Posterior vena cava (tissue), 2 donors: ENCODE measurements at regions not wholly inside any gene's neighbourhood (a gene's known extent, or its start where the extent isn't known, plus 50 kb on each side); places are given as distances from the start of the nearest gene placed in this dataset.
"Not testable (repeated sequence)": the region's sequence is repeated elsewhere in the genome, so short reads cannot be mapped to it uniquely, and the experiment has no call there.

Source experiments
- DNase-seq: peaks from one replicate; pipeline ENCODE4 v3.0.0-alpha.2; 2020; ENCODE audit warnings: low spot score
- intact Hi-C, 2 donors: fragments of 100-400 bp; cut with DNase I; formaldehyde crosslinking; loops; one replicate each; pipeline versions ENCODE4 v1.14.1 to v1.14.2; 2022 to 2023
- donor health status: DM: yes; HTN: yes; CAD: no.
- donor health status: DM: yes; HTN: yes; CAD: no.

DNA sequence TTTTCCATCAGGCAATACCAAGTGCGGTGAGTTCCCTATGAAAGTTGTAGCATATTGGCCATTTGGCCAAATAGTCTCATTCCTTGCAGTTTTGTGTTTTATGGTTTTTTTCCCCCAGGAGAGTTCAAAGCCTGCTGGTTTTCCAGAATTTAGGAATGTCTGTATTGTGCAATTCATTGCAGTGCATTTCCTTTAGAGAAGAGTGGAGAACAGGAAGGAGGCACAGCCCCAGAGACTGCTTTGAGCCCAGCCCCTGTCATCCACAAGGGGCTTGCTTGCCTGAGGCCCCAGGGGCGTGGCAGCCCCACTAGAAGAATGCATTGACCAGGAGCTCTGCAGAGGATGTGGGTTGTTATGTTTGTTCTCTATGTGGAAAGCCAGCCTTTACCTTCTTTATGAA is 375.5 kb downstream of the BCL2L11 start:
- not testable (repeated sequence) for DNase-seq

GRCh38 chr2:111496860-111497259 is 376.1 kb downstream of the BCL2L11 start:
- intact Hi-C loops, DNase-seq: not testable (repeated sequence)

More for the DNA sequence above, 375.5 kb downstream of the BCL2L11 start:
- intact Hi-C loops: not testable (repeated sequence)

DNA sequence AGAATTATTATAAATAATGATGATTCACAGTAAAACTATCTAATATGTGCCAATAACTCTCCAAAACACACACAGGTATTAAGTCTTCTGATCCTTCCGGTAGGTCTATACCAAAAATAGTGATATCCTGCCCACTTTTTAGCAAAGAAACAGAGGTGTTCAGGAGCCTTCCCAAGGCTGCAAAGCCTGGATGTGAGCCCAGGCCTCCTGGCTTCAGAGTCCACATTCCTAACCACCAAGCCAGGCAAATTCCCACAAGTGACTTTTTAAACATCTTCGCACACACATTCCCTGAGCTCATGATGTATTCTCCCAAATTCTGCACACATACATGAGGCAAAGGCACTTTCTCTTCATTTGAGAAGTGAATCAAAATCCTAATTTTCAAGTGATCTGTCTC is 376.6 kb downstream of the BCL2L11 start:
- intact Hi-C loops: not testable (repeated sequence)

GRCh38 chr2:111500536-111501062 is 379.9 kb downstream of the BCL2L11 start:
- intact Hi-C loops, DNase-seq: not testable (repeated sequence)

More for the DNA sequence above, 376.6 kb downstream of the BCL2L11 start:
- not testable (repeated sequence) for DNase-seq

DNA sequence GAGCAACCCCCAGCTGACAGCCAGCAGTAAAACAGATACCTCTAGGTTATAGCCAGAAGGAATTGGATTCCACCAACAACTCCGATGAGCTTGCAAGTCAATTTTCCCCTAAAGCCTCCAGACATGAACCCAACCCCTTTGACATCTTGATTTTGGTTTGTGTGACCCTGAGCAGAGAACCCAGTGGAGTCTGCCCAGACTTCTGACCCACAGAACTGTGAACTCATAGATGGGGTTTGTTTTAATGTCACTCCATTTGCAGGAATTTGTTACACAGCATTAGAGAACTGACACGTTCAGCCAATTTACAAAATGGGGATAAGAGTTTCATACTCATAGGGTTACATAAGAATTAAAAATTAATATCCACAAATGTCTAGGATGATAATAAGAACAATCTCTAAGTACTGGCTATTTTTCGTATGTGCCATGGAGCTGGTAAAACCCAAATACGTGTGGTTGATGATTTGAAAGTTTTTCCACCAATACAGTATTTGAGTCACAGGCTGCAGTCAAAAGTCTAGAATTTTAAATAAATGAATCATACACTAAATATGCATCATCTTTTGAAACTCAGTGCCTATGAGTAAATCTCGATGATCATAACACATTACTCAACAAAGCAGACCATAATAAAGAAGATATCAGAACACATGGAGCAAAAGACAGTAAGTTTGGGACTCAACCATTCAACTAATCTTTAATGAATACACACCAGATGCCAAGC is 380.0 kb downstream of the ANAPC1 start:
- intact Hi-C loops, DNase-seq: not testable (repeated sequence)

DNA sequence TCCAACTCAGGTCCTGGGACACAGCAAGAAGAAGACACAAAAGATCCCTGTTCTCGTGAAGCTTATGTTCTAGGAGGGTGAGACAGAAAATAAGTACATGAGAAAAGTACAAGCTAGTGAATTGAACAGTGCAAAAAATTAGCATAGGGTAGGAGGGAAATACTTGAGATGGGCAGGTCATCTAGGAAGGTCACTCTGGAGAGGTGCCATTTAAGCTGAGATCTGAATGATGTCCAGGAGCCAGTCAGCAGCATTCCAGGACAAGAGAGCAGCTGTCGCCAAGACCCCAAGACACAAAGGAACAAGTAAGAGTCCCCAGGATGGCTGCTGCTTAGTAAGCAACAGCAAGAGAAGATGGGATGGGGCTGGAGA is 379.4 kb downstream of the ANAPC1 start:
- DNase-seq, intact Hi-C loops: not testable (repeated sequence)

DNA sequence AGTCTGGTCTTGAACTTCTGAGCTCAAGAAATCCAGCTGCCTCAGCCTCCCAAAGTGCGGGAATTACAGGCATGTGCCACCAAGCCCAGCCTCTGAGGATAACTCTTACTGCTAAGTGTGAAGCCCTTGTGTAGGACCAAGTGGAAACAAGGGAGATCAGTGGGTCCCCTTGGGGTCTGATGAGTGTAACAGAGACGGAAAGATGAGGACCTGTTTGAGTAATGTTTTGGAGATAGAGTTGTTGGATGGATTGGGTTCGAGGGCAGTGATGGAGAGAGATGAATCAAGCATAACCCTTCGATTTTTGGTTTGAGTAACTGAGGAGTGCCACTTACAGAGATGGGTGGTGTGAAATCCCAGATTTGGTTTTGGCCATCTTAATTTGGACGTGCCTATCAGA is 378.7 kb downstream of the ANAPC1 start:
- intact Hi-C loops, DNase-seq: not testable (repeated sequence)

- DNase-seq, intact Hi-C loops: not testable (repeated sequence)
These were observed 377.1 kb downstream of the ANAPC1 start for GRCh38 chr2:111506936-111507335.

- intact Hi-C loops, DNase-seq: not testable (repeated sequence)
These were observed 374.6 kb downstream of the ANAPC1 start for GRCh38 chr2:111509225-111509869.

- DNase-seq, intact Hi-C loops: not testable (repeated sequence)
These were observed 373.6 kb downstream of the ANAPC1 start for GRCh38 chr2:111510384-111510783.

DNA sequence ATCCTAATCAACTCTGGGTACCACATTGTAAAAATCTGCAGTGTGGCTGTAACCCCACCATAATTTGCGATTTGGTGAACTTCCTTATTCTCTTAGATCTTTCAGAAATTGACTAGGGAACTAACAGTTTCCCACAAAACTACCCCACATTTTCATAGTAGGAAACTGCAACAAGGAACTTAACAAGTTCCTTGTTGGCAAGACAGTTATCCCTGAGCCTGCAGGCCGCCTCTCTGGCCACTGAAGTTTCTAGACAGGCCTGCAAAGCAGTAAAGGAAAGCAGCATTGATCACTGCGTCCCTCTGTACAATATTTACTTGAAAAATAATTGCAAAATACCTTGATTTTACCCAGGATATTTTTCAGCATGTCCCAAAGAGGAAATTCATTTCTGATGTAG is 372.9 kb downstream of the ANAPC1 start:
- intact Hi-C loops, DNase-seq: not testable (repeated sequence)

DNA sequence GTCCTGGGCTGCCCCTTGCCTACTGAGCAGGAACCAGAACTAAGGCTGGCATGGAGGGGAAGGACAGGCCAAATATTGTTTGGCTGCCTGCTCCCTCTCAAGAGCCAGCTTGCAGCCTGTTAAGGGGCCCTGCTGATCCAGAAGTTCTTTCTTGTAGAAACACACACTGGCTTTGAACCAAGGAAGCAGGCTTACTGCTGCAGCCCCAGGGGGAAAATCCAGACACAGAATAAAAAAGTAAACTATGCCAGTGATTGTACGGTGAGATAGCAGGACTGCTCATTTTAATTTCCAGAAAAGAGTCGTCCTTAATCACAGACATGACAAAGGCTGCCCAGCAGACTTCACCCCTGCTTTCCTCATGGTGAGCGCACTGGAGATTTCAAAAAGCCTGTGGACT is 371.6 kb downstream of the ANAPC1 start:
- intact Hi-C loops, DNase-seq: not testable (repeated sequence)

GRCh38 chr2:111514138-111514537 is 369.9 kb downstream of the ANAPC1 start:
- intact Hi-C loops, DNase-seq: not testable (repeated sequence)

GRCh38 chr2:111517050-111517720 is 366.8 kb downstream of the ANAPC1 start:
- DNase-seq, intact Hi-C loops: not testable (repeated sequence)

DNA sequence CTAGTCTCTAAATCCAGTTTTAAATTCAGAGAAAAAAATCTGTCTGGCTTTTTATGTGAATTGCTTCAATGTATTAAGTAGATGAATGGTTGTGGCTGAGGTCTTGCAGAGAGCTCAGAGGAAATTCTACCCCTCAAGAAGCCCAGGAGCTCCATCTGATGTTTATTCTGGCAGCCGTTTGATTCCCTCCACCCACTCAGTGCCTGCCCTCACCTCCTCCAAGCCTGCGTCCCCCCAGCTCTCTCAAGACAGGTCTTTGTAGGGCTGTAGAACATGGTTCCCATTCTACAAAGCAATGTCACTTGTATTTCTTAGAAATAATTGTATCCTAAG is 366.3 kb downstream of the ANAPC1 start:
- intact Hi-C loops, DNase-seq: not testable (repeated sequence)

- intact Hi-C loops: no loop called here
- DNase-seq: no peak
These were observed 364.9 kb downstream of the ANAPC1 start for GRCh38 chr2:111519071-111519470.

GRCh38 chr2:111522231-111522768 is 361.7 kb downstream of the ANAPC1 start:
- intact Hi-C loops: no loop called here
- DNase-seq: no peak

DNA sequence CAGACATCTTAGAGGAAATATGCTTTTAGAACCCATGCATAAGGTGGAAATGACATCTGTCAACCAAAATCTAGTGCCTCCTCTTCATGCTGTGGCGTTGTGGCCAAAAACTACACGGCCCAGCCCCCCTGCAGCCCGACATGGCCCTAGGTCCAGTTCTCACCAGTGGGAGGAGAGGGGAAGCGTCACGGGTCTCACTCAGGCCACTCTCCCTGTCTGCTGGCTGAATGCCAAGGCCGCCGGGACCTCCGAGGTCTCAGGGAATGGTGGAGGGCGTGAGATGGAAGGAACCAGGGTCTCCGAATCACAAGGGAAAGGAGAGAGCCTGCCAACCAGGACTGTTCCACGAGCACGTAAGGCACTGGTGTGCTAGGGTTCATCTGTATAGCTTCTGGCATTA is 361.0 kb downstream of the ANAPC1 start:
- no peak for DNase-seq
- intact Hi-C loops: no loop called here

DNA sequence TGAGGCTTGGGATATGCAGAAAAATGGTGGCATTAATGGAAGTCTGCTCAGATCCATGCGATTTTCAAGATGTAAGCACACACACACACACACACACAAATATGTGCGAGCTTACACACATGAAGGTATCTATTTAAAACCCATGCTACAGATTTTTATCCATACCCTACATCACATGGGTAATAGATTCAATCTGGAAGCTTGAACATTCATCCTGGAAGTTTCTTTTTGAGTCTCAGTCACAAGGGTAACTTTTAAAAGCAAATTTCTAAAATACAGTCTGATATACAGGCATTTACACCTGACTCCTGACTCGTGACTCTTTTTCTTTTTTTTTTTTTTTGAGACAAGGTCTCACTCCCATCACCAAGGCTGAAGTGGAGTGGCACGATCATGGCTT is 359.0 kb downstream of the ANAPC1 start:
- intact Hi-C loops, DNase-seq: not testable (repeated sequence)
